Endothelial cell (in vitro differentiated cells): ENCODE measurements at regions not wholly inside any gene's neighbourhood (a gene's known extent, or its start where the extent isn't known, plus 50 kb on each side); places are given as distances from the start of the nearest gene placed in this dataset.

Experiments used
- DNase-seq: peaks from one replicate; pipeline ENCODE4 v3.0.0; 2021; ENCODE audit warnings: low spot score
- H3K27ac Mint-ChIP-seq: one replicate; pipeline ENCODE4 v1.8.0; 2021; ENCODE audit warnings: mixed read lengths, inconsistent platforms; ENCODE audit not compliant: unreplicated experiment
- H3K27me3 Mint-ChIP-seq: one replicate; pipeline ENCODE4 v1.8.0; 2021; ENCODE audit warnings: mild to moderate bottlenecking, moderate library complexity, mixed read lengths, inconsistent platforms; ENCODE audit not compliant: unreplicated experiment
- H3K36me3 Mint-ChIP-seq: one replicate; pipeline ENCODE4 v1.8.0; 2021; ENCODE audit warnings: mild to moderate bottlenecking, low read depth, mixed read lengths, inconsistent platforms; ENCODE audit not compliant: unreplicated experiment
- H3K4me1 Mint-ChIP-seq: one replicate; pipeline ENCODE4 v1.8.0; 2021; ENCODE audit warnings: mild to moderate bottlenecking, mixed read lengths, inconsistent platforms; ENCODE audit not compliant: unreplicated experiment
- H3K4me3 Mint-ChIP-seq: one replicate; pipeline ENCODE4 v1.8.0; 2021; ENCODE audit warnings: mild to moderate bottlenecking, mixed read lengths, inconsistent platforms; ENCODE audit not compliant: unreplicated experiment
- H3K9me3 Mint-ChIP-seq: one replicate; pipeline ENCODE4 v1.8.0; 2021; ENCODE audit warnings: mixed read lengths, inconsistent platforms; ENCODE audit not compliant: unreplicated experiment
- TF ChIP-seq, protein P1 (sequence below): fragments of 200-600 bp; sonication (generic); IDR thresholded peaks from one replicate; pipeline ENCODE4 v1.5.0; 2021; ENCODE audit warnings: antibody characterized with exemption; ENCODE audit not compliant: unreplicated experiment

DNA sequence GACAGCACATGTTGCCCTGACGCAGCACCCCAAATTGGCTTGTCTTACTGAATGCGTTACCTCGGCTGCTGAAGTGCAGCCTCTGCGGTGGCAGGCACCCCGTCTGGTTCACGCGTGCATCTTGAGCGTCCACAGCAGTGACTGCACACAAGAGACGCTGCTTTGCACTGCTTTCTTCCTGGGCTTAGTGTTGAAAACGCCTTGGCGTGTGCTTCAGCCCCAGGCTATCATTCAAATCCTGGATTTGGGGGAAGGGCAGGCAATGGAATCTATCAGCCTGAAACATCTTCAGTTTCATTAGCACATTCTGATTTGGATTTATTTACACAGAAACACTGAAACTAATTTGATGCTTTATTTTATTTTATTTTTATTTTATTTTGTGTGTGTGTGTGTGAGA is 342.7 kb downstream of the SMOC2 start:
- TF ChIP-seq, protein P1, sequence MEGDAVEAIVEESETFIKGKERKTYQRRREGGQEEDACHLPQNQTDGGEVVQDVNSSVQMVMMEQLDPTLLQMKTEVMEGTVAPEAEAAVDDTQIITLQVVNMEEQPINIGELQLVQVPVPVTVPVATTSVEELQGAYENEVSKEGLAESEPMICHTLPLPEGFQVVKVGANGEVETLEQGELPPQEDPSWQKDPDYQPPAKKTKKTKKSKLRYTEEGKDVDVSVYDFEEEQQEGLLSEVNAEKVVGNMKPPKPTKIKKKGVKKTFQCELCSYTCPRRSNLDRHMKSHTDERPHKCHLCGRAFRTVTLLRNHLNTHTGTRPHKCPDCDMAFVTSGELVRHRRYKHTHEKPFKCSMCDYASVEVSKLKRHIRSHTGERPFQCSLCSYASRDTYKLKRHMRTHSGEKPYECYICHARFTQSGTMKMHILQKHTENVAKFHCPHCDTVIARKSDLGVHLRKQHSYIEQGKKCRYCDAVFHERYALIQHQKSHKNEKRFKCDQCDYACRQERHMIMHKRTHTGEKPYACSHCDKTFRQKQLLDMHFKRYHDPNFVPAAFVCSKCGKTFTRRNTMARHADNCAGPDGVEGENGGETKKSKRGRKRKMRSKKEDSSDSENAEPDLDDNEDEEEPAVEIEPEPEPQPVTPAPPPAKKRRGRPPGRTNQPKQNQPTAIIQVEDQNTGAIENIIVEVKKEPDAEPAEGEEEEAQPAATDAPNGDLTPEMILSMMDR: no peak
- H3K4me3 Mint-ChIP-seq: no peak overlapping the region
- no peaks in the 10 kb centered on the region for H3K9me3 Mint-ChIP-seq
- H3K4me1 Mint-ChIP-seq: no peaks in the 10 kb centered on the region
- H3K27me3 Mint-ChIP-seq: no peaks in the 10 kb centered on the region
- no peak for DNase-seq
- H3K27ac Mint-ChIP-seq: no peak overlapping the region
- H3K36me3 Mint-ChIP-seq: no peaks in the 10 kb centered on the region

DNA sequence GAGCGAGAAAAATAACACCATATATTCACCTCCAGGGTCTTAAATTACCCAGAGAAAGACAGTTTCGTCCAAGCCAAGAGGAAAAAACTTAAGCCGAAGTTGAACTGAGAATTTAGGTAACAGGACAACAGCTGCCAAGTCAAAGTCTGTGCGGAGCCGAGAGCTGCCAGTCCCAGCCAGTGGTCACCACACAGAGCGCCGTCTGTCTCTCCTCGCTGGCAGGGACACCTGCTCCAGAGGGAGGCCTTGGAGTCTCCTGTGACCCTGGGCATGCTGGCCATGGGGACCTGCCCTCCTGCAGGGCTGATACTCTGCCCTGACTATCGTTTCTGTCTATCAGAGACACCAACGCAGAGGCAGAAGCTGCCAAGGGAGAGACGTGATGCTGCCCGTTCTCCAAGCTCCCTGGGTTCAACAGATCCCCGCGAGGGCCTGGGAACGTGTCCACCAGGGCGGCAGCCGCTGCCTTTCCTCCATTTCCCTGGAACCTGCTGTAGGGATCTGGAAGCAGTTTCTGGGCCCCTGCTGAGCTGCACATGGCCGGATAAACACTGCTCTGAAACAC is 341.3 kb downstream of the SMOC2 start:
- TF ChIP-seq, protein P1: no peak
- no peaks in the 10 kb centered on the region for H3K4me1 Mint-ChIP-seq
- H3K4me3 Mint-ChIP-seq: no peak overlapping the region
- DNase-seq: no peak
- no peaks in the 10 kb centered on the region for H3K36me3 Mint-ChIP-seq
- H3K27me3 Mint-ChIP-seq: peaks cover 1% of the 10 kb centered on the region
- no peaks in the 10 kb centered on the region for H3K9me3 Mint-ChIP-seq
- no peak overlapping the region for H3K27ac Mint-ChIP-seq

DNA sequence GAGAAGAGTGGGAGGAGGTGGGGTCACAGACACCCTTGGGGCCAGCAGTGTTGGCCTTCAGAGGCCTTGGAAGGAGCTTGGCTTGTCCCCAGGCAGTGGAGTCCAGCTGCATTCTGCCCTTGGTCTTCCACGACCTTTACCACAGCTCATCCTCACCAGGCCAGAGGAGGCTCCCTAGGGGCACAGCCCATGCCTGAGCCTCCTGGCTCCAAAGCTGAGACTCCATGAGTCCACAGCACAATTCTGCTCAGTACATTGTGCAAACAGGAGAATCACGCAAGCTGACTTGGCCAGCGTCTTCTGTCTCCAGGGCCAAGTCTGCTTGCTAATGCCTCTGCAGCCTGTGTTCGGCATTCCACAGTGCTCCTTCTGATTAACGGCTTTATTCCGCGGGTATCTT is 337.2 kb downstream of the SMOC2 start:
- no peak overlapping the region for H3K27ac Mint-ChIP-seq
- H3K4me3 Mint-ChIP-seq: no peak overlapping the region
- no peaks in the 10 kb centered on the region for H3K36me3 Mint-ChIP-seq
- H3K9me3 Mint-ChIP-seq: no peaks in the 10 kb centered on the region
- H3K27me3 Mint-ChIP-seq: peaks cover 1% of the 10 kb centered on the region
- H3K4me1 Mint-ChIP-seq: no peaks in the 10 kb centered on the region
- TF ChIP-seq, protein P1: no peak
- DNase-seq: no peak

DNA sequence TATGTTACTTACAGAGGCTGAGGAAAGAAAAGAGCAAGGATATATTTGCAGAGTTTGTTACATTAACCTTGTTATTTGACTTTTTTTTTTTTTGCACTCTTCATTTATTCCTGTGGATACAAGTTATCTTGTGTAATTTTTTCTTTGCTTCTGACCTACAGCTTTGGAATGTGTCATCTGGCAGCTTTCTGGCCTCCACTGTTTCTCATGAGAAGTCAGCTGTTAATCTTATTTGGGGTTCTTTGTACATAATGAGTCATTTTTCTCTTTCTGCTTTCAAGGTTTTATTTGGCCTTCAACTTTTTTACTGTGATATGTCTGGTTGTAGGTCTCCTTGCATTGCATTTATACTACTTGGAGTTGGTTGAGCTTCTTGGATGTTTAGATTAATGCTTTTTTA is 333.4 kb downstream of the SMOC2 start:
- Mint-ChIP-seq H3K27me3 (peaks cover 1% of the 10 kb centered on the region), H3K9me3 (no peaks in the 10 kb centered on the region), H3K27ac (no peak overlapping the region), H3K36me3 (peaks cover 3% of the 10 kb centered on the region), H3K4me3 (no peak overlapping the region), H3K4me1 (no peaks in the 10 kb centered on the region)
- no peak for DNase-seq
- TF ChIP-seq, protein P1: no peak

DNA sequence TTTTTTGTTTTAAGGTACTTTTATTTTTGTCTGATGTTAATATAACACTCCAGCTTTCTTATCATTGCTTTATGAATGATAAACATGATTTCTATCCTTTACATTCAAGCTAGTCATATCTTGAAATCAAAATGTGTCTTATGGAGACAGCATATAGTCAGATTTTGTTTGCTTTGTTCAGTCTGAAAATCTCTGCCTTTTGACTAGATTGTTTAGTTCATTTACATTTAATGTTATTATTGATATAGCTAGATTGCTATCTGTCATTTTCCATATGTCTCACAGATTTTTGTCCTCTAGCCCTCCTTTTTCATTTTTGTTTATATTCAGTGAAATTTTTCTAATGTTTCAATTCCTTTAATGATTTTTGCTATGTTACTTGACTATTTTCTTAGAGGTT is 332.8 kb downstream of the SMOC2 start:
- Mint-ChIP-seq H3K4me3 (no peak overlapping the region), H3K4me1 (no peaks in the 10 kb centered on the region), H3K36me3 (peaks cover 3% of the 10 kb centered on the region), H3K27ac (no peak overlapping the region), H3K9me3 (no peaks in the 10 kb centered on the region), H3K27me3 (peaks cover 1% of the 10 kb centered on the region)
- TF ChIP-seq, protein P1: no peak
- no peak for DNase-seq
